HCT116 (cell line): ENCODE measurements at regions not wholly inside any gene's neighbourhood (a gene's known extent, or its start where the extent isn't known, plus 50 kb on each side); places are given as distances from the start of the nearest gene placed in this dataset.

Source experiments
- TF ChIP-seq, protein P1 (sequence below), 3 experiments: fragments of 200-600 bp in 1 of 3; sonication (generic) in 1 of 3; IDR thresholded peaks in 2 of 3; conservative IDR thresholded peaks in 1 of 3; 2 replicates each; pipeline ENCODE4 v1.5.1; 2012 to 2017; ENCODE audit warnings: low read depth in 2 of 3, low read length in 2 of 3, antibody characterized with exemption in 1 of 3, borderline replicate concordance in 1 of 3, control low read depth in 1 of 3, mild to moderate bottlenecking in 1 of 3, mixed read lengths in 1 of 3, mixed run types in 1 of 3, moderate library complexity in 1 of 3; ENCODE audit not compliant: insufficient read depth in 1 of 3
- TF ChIP-seq, protein P2 (sequence below): IDR thresholded peaks from 2 replicates; pipeline ENCODE4 v1.6.1; 2012; ENCODE audit warnings: low read depth
- TF ChIP-seq, protein P3 (sequence below): IDR thresholded peaks from 2 replicates; pipeline ENCODE4 v1.6.1; 2012
- TF ChIP-seq, protein P4 (sequence below): IDR thresholded peaks from 2 replicates; pipeline ENCODE4 v1.6.1; 2011; ENCODE audit warnings: mild to moderate bottlenecking, low read length, moderate library complexity; ENCODE audit not compliant: insufficient replicate concordance; ENCODE audit errors: extremely low read depth

DNA sequence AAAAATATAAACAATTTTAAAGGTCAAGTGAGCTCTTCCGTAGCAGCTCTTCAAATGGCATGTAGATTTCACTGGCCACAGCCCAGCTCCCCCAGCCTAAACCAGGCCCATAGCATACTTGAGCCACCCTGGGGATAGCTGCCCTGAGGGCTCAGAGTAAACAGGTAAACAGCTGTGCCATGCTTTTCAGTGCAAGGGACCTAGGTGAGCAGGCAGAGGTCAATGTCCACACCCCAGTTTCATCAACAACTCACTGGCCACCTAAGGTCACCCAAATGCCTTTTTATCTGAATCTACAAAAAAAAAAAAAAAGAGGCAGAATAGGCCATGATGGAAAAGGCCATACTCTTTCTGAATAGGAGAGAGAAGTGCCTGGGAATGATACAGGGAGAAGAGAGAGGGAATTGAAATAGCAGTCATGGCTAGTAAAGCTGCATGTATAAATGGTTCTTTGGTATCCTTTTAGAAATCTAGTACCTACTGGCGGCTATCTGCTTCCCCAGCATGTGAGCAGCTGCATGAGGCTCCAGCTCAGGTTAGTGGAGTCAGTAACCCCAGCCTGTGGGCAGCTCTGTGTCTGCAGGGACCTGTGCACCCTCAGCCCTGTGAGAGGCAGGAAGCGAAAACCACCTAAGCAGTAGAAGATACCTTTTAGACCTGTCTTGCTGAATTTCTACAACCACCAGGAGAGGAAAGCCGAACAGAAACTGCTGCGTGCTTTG is 77.0 kb downstream of the FOXA2 start:
- TF ChIP-seq, protein P1, sequence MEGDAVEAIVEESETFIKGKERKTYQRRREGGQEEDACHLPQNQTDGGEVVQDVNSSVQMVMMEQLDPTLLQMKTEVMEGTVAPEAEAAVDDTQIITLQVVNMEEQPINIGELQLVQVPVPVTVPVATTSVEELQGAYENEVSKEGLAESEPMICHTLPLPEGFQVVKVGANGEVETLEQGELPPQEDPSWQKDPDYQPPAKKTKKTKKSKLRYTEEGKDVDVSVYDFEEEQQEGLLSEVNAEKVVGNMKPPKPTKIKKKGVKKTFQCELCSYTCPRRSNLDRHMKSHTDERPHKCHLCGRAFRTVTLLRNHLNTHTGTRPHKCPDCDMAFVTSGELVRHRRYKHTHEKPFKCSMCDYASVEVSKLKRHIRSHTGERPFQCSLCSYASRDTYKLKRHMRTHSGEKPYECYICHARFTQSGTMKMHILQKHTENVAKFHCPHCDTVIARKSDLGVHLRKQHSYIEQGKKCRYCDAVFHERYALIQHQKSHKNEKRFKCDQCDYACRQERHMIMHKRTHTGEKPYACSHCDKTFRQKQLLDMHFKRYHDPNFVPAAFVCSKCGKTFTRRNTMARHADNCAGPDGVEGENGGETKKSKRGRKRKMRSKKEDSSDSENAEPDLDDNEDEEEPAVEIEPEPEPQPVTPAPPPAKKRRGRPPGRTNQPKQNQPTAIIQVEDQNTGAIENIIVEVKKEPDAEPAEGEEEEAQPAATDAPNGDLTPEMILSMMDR (IDR thresholded peaks at IDR 0.05 in 2 of 3, conservative IDR thresholded peaks at IDR 0.05 in 1 of 3; ENCODE audit: borderline replicate concordance in 1 of 3, insufficient read depth in 1 of 3, low read depth in 2 of 3, low read length in 2 of 3) = no peak
- TF ChIP-seq, protein P2, sequence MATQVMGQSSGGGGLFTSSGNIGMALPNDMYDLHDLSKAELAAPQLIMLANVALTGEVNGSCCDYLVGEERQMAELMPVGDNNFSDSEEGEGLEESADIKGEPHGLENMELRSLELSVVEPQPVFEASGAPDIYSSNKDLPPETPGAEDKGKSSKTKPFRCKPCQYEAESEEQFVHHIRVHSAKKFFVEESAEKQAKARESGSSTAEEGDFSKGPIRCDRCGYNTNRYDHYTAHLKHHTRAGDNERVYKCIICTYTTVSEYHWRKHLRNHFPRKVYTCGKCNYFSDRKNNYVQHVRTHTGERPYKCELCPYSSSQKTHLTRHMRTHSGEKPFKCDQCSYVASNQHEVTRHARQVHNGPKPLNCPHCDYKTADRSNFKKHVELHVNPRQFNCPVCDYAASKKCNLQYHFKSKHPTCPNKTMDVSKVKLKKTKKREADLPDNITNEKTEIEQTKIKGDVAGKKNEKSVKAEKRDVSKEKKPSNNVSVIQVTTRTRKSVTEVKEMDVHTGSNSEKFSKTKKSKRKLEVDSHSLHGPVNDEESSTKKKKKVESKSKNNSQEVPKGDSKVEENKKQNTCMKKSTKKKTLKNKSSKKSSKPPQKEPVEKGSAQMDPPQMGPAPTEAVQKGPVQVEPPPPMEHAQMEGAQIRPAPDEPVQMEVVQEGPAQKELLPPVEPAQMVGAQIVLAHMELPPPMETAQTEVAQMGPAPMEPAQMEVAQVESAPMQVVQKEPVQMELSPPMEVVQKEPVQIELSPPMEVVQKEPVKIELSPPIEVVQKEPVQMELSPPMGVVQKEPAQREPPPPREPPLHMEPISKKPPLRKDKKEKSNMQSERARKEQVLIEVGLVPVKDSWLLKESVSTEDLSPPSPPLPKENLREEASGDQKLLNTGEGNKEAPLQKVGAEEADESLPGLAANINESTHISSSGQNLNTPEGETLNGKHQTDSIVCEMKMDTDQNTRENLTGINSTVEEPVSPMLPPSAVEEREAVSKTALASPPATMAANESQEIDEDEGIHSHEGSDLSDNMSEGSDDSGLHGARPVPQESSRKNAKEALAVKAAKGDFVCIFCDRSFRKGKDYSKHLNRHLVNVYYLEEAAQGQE = no peak
- TF ChIP-seq, protein P3, sequence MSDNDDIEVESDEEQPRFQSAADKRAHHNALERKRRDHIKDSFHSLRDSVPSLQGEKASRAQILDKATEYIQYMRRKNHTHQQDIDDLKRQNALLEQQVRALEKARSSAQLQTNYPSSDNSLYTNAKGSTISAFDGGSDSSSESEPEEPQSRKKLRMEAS = no peak
- TF ChIP-seq, protein P4, sequence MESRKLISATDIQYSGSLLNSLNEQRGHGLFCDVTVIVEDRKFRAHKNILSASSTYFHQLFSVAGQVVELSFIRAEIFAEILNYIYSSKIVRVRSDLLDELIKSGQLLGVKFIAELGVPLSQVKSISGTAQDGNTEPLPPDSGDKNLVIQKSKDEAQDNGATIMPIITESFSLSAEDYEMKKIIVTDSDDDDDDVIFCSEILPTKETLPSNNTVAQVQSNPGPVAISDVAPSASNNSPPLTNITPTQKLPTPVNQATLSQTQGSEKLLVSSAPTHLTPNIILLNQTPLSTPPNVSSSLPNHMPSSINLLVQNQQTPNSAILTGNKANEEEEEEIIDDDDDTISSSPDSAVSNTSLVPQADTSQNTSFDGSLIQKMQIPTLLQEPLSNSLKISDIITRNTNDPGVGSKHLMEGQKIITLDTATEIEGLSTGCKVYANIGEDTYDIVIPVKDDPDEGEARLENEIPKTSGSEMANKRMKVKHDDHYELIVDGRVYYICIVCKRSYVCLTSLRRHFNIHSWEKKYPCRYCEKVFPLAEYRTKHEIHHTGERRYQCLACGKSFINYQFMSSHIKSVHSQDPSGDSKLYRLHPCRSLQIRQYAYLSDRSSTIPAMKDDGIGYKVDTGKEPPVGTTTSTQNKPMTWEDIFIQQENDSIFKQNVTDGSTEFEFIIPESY = no peak
